Gastroesophageal sphincter (tissue), 4 donors: ENCODE measurements at regions not wholly inside any gene's neighbourhood (a gene's known extent, or its start where the extent isn't known, plus 50 kb on each side); places are given as distances from the start of the nearest gene placed in this dataset.

Experiments
- ATAC-seq: fragments of 150-250 bp; one replicate; pipeline ENCODE4 v1.9.1; 2016; ENCODE audit warnings: mild to moderate bottlenecking, moderate library complexity
- H3K27ac ChIP-seq, 4 donors: fragments of 200-600 bp; sonication (generic) in 3 of 4; 1 replicate in 3 of 4; 2 replicates in 1 of 4; pipeline ENCODE4 v1.5.1; 2016 to 2019
- H3K27me3 ChIP-seq: fragments of 200-600 bp; sonication (generic); one replicate; pipeline ENCODE4 v1.5.1; 2019
- H3K36me3 ChIP-seq, 2 donors: fragments of 200-600 bp; sonication (generic); one replicate each; pipeline ENCODE4 v1.5.1; 2019; ENCODE audit warnings: control low read depth in 1 of 2
- H3K4me1 ChIP-seq, 3 donors: fragments of 200-600 bp; sonication (generic); 1 replicate in 2 of 3; 2 replicates in 1 of 3; pipeline ENCODE4 v1.5.1; 2016 to 2019; ENCODE audit warnings: control low read depth in 2 of 3
- H3K4me3 ChIP-seq, 2 donors: fragments of 200-600 bp; sonication (generic); one replicate each; pipeline ENCODE4 v1.5.1; 2019; ENCODE audit warnings: mild to moderate bottlenecking in 1 of 2, moderate library complexity in 1 of 2
- H3K9me3 ChIP-seq, 3 donors: fragments of 200-600 bp; sonication (generic); one replicate each; pipeline ENCODE4 v1.5.1; 2017 to 2019; ENCODE audit warnings: control low read depth in 2 of 3
- CTCF ChIP-seq, 4 experiments: fragments of 200-600 bp in 2 of 4; fragments of 450-650 bp in 2 of 4; sonication (generic) in 1 of 4; IDR thresholded peaks; one replicate each; pipeline ENCODE4 v1.5.1; 2017 to 2019; ENCODE audit warnings: antibody characterized with exemption in 4 of 4, mild to moderate bottlenecking in 2 of 4, moderate library complexity in 2 of 4
- EP300 ChIP-seq: sonication (generic); formaldehyde crosslinking; IDR thresholded peaks from one replicate; pipeline ENCODE4 v1.6.1; 2017; ENCODE audit warnings: antibody characterized with exemption, mild to moderate bottlenecking
- POLR2A ChIP-seq, 2 donors: fragments of 450-650 bp; IDR thresholded peaks; one replicate each; pipeline ENCODE4 v1.6.1; 2017; ENCODE audit warnings: antibody characterized with exemption in 2 of 2, mild to moderate bottlenecking in 2 of 2, moderate library complexity in 1 of 2
- POLR2AphosphoS5 ChIP-seq: sonication (generic); formaldehyde crosslinking; IDR thresholded peaks from one replicate; pipeline ENCODE4 v1.6.1; 2017; ENCODE audit warnings: antibody characterized with exemption
- WGBS, 2 donors: methylation state at CpG; one replicate each; pipeline ENCODE4 v1.1.5; 2018; ENCODE audit warnings: low coverage in 1 of 2; 5-methylcytosine and 5-hydroxymethylcytosine counted together

- no peaks in the 10 kb centered on the region for H3K4me1 ChIP-seq
- no peak for TF ChIP-seq CTCF (IDR thresholded peaks at IDR 0.05)
- TF ChIP-seq POLR2A (IDR thresholded peaks at IDR 0.05): no peak
- TF ChIP-seq POLR2AphosphoS5: no peak
- no peak for TF ChIP-seq EP300
- H3K36me3 ChIP-seq: no peaks in the 10 kb centered on the region
- ATAC-seq: no peak
- no peaks in the 10 kb centered on the region for H3K27me3 ChIP-seq
- no peak overlapping the region for H3K4me3 ChIP-seq
- H3K27ac ChIP-seq: no peak overlapping the region
- no peaks in the 10 kb centered on the region for H3K9me3 ChIP-seq
Observed at GRCh38 chr18:38368886-38369285, 803.3 kb upstream of the CELF4 start.

GRCh38 chr18:38368246-38368645 lies 802.6 kb upstream of the CELF4 start:
- Histone ChIP-seq H3K9me3 (no peaks in the 10 kb centered on the region), H3K36me3 (no peaks in the 10 kb centered on the region), H3K4me3 (no peak overlapping the region), H3K4me1 (no peaks in the 10 kb centered on the region), H3K27ac (no peak overlapping the region), H3K27me3 (no peaks in the 10 kb centered on the region)
- TF ChIP-seq EP300 (no peak), POLR2A (IDR thresholded peaks at IDR 0.05) (no peak), CTCF (IDR thresholded peaks at IDR 0.05) (no peak), POLR2AphosphoS5 (no peak)
- ATAC-seq: no peak
- 92 to 100% methylated on average over 2 of the region's 2 CpGs for WGBS, 2 donors

GRCh38 chr18:38367473-38367872 lies 801.9 kb upstream of the CELF4 start:
- Histone ChIP-seq H3K27ac (no peak overlapping the region), H3K36me3 (no peaks in the 10 kb centered on the region), H3K27me3 (no peaks in the 10 kb centered on the region), H3K4me1 (no peaks in the 10 kb centered on the region), H3K9me3 (no peaks in the 10 kb centered on the region), H3K4me3 (no peak overlapping the region)
- no peak for TF ChIP-seq CTCF (IDR thresholded peaks at IDR 0.05)
- TF ChIP-seq POLR2A (IDR thresholded peaks at IDR 0.05): no peak
- TF ChIP-seq POLR2AphosphoS5: no peak
- no peak for TF ChIP-seq EP300
- WGBS, 2 donors: 60 to 100% methylated on average over 1 of the region's 1 CpG
- no peak for ATAC-seq

- 93 to 100% methylated on average over 1 to 2 of the region's 2 CpGs for WGBS, 2 donors
- TF ChIP-seq POLR2AphosphoS5: no peak
- no peak for TF ChIP-seq EP300
- TF ChIP-seq CTCF (IDR thresholded peaks at IDR 0.05): no peak
- no peak for TF ChIP-seq POLR2A (IDR thresholded peaks at IDR 0.05)
- Histone ChIP-seq H3K27me3 (no peaks in the 10 kb centered on the region), H3K36me3 (no peaks in the 10 kb centered on the region), H3K27ac (no peak overlapping the region), H3K9me3 (no peaks in the 10 kb centered on the region), H3K4me3 (no peak overlapping the region), H3K4me1 (no peaks in the 10 kb centered on the region)
- ATAC-seq: no peak
Observed at GRCh38 chr18:38362286-38362792, 796.7 kb upstream of the CELF4 start.

- WGBS, 2 donors: 63% methylated on average over 10 to 11 of the region's 11 CpGs
Observed at GRCh38 chr18:38358805-38359657, 793.4 kb upstream of the CELF4 start.

More at GRCh38 chr18:38358805-38359657, 793.4 kb upstream of the CELF4 start:
- no peak for ATAC-seq
- no peak overlapping the region for H3K27ac ChIP-seq
- no peaks in the 10 kb centered on the region for H3K9me3 ChIP-seq
- H3K4me3 ChIP-seq: no peak overlapping the region
- TF ChIP-seq EP300: no peak
- no peak for TF ChIP-seq POLR2A (IDR thresholded peaks at IDR 0.05)
- TF ChIP-seq CTCF (IDR thresholded peaks at IDR 0.05): no peak
- no peak for TF ChIP-seq POLR2AphosphoS5
- H3K4me1 ChIP-seq: no peaks in the 10 kb centered on the region
- H3K27me3 ChIP-seq: no peaks in the 10 kb centered on the region
- H3K36me3 ChIP-seq: no peaks in the 10 kb centered on the region
